ENCODE measurements at regions not wholly inside any gene's neighbourhood (a gene's known extent, or its start where the extent isn't known, plus 50 kb on each side); places are given as distances from the start of the nearest gene placed in this dataset.

GRCh38 chr14:22159099-22159498 is 429.9 kb downstream of the DAD1 start:
- no peak overlapping the region for H3K56ac ChIP-seq (ENCODE audit: extremely low read depth, insufficient read depth, low read length)
- dilution Hi-C loops (cut with HindIII; ENCODE audit: low sequenced_read_pairs, unreplicated experiment) = no loop called here
- H4K8ac ChIP-seq (ENCODE audit: low read depth in 2 of 2, low read length in 2 of 2) = no peak overlapping the region
- no TSS peak for BruUV-seq (replicated peaks)
- no peak overlapping the region for H2AK9ac ChIP-seq (replicated peaks; ENCODE audit: low read depth, low read length, poor library complexity)
- DNase-seq (no peak), ATAC-seq (ENCODE audit: low read depth) (no peak)
- H4K91ac ChIP-seq (ENCODE audit: insufficient read depth, low read depth, low read length) = no peak overlapping the region
- no peaks in the 10 kb centered on the region for H3K9me1 ChIP-seq (ENCODE audit: insufficient read depth, low read length)
- H2BK15ac ChIP-seq (ENCODE audit: low read depth, low read length) = no peak overlapping the region
- no peaks in the 10 kb centered on the region for H3K4me1 ChIP-seq (ENCODE audit: control insufficient read depth, insufficient read depth, low read length)
- no CpG with 5 or more reads among the region's 3 CpGs for WGBS, 2 experiments (ENCODE audit: extremely low coverage in 2 of 2, insufficient read length in 1 of 2)
- H3K4me2 ChIP-seq (ENCODE audit: low read depth, low read length) = no peak overlapping the region
- TF ChIP-seq RFX5 (IDR thresholded peaks at IDR 0.05; ENCODE audit: low read depth, low read length) = no peak
- TF ChIP-seq NFE2L2 (IDR thresholded peaks at IDR 0.05; ENCODE audit: low read depth, low read length) = no peak
- TF ChIP-seq CTCF (conservative IDR thresholded peaks at IDR 0.05; ENCODE audit: low read depth, low read length) = no peak
- TF ChIP-seq MAFK (IDR thresholded peaks at IDR 0.05; ENCODE audit: low read depth, low read length) = no peak
- no peak for TF ChIP-seq CHD1 (IDR thresholded peaks at IDR 0.05; ENCODE audit: low read depth, low read length)
- TF ChIP-seq POLR2A (IDR thresholded peaks at IDR 0.05; ENCODE audit: low read depth, low read length) = no peak
- TF ChIP-seq RCOR1 (IDR thresholded peaks at IDR 0.05; ENCODE audit: insufficient replicate concordance, low read length) = no peak
- TF ChIP-seq BHLHE40 (IDR thresholded peaks at IDR 0.05; ENCODE audit: low read depth, low read length) = no peak
- TF ChIP-seq MAZ (IDR thresholded peaks at IDR 0.05; ENCODE audit: borderline replicate concordance, low read depth, low read length) = no peak
- TF ChIP-seq RAD21 (IDR thresholded peaks at IDR 0.05; ENCODE audit: low read length) = no peak
- no peak overlapping the region for H2AK5ac ChIP-seq (ENCODE audit: low read depth, low read length)
- intact Hi-C loops (cut with micrococcal nuclease) = no loop called here
- H4K5ac ChIP-seq (ENCODE audit: low read depth, low read length) = no peak overlapping the region
- no peak overlapping the region for H3K14ac ChIP-seq (replicated peaks; ENCODE audit: low read depth, low read length)
- H2AFZ ChIP-seq (replicated peaks; ENCODE audit: low read length, poor library complexity) = no peak overlapping the region
- peaks cover 4% of the 10 kb centered on the region for H3K27me3 ChIP-seq (ENCODE audit: control insufficient read depth, insufficient read depth, low read length)
- H3K36me3 ChIP-seq (ENCODE audit: control insufficient read depth, insufficient read depth, low read length) = no peaks in the 10 kb centered on the region
- H3K9ac ChIP-seq (ENCODE audit: low read depth, low read length) = no peak overlapping the region
- H3K79me1 ChIP-seq (ENCODE audit: low read depth in 1 of 2, low read length in 2 of 2) = no peaks in the 10 kb centered on the region
- ChIA-PET CTCF (no interaction called here), POLR2A (ENCODE audit: unreplicated experiment) (interaction anchor here (0.6 kb wide), 1 partner anchor 10 kb away, joined by 4 read pairs; no protein-coding TSS in a partner anchor)
- no peak overlapping the region for H3K4ac ChIP-seq (ENCODE audit: low read depth, low read length)
- H2BK5ac ChIP-seq (ENCODE audit: low read depth, low read length, poor library complexity, severe bottlenecking) = no peak overlapping the region
- no peak overlapping the region for H3K4me3 ChIP-seq (ENCODE audit: insufficient read depth, low read depth, low read length)
- in situ Hi-C loops (cut with MboI; ENCODE audit: low sequenced_read_pairs) = no loop called here
- H3K9me3 ChIP-seq (ENCODE audit: control insufficient read depth, insufficient read depth, low read length) = no peaks in the 10 kb centered on the region
- H3K18ac ChIP-seq (ENCODE audit: low read depth, low read length) = no peak overlapping the region
- no peak overlapping the region for H2BK20ac ChIP-seq (ENCODE audit: low read depth, low read length)
- H3K23ac ChIP-seq (ENCODE audit: low read depth, low read length) = no peak overlapping the region
- no peaks in the 10 kb centered on the region for H4K20me1 ChIP-seq (ENCODE audit: insufficient read depth, low read length)
- H3K27ac ChIP-seq (ENCODE audit: insufficient read depth, low read length) = no peak overlapping the region
- no peak overlapping the region for H2BK120ac ChIP-seq (ENCODE audit: low read depth, low read length)

Data from IMR-90 (cell line).